ENCODE measurements at regions not wholly inside any gene's neighbourhood (a gene's known extent, or its start where the extent isn't known, plus 50 kb on each side); places are given as distances from the start of the nearest gene placed in this dataset.

- peak overlapping the region; percentile 51 for H3K4me3 ChIP-seq (ENCODE audit: low read length)
- H3K4me3 Mint-ChIP-seq, result no peak overlapping the region
- no peaks in the 10 kb centered on the region for H3K36me3 Mint-ChIP-seq (ENCODE audit: low read depth)
- peaks cover 35% of the 10 kb centered on the region for H3K4me1 Mint-ChIP-seq
- no peaks in the 10 kb centered on the region for H3K27me3 ChIP-seq (ENCODE audit: control insufficient read depth, insufficient read depth, low read length, poor library complexity, severe bottlenecking)
- no peaks in the 10 kb centered on the region for H3K36me3 ChIP-seq (ENCODE audit: control insufficient read depth, insufficient read depth, low read length)
- H3K9me3 Mint-ChIP-seq, result no peaks in the 10 kb centered on the region
- peaks cover 18% of the 10 kb centered on the region for H3K27me3 Mint-ChIP-seq (ENCODE audit: insufficient read depth)
- DNase-seq, result no peak
- no peak overlapping the region for H3K9ac ChIP-seq (ENCODE audit: extremely low read depth, low read length, poor library complexity, severe bottlenecking)
- no peak overlapping the region for H3K27ac Mint-ChIP-seq
- H3K27ac ChIP-seq (ENCODE audit: low read depth, low read length), result no peak overlapping the region
- peaks cover 15% of the 10 kb centered on the region for H3K4me1 ChIP-seq (ENCODE audit: control insufficient read depth, insufficient read depth, low read length)
- 75 to 88% methylated on average over 1 of the region's 1 CpG for WGBS, 2 experiments (ENCODE audit: insufficient coverage in 1 of 2, insufficient read length in 1 of 2)
- no peaks in the 10 kb centered on the region for H3K9me3 ChIP-seq (ENCODE audit: control insufficient read depth, low read length)
- TF ChIP-seq, protein P1, sequence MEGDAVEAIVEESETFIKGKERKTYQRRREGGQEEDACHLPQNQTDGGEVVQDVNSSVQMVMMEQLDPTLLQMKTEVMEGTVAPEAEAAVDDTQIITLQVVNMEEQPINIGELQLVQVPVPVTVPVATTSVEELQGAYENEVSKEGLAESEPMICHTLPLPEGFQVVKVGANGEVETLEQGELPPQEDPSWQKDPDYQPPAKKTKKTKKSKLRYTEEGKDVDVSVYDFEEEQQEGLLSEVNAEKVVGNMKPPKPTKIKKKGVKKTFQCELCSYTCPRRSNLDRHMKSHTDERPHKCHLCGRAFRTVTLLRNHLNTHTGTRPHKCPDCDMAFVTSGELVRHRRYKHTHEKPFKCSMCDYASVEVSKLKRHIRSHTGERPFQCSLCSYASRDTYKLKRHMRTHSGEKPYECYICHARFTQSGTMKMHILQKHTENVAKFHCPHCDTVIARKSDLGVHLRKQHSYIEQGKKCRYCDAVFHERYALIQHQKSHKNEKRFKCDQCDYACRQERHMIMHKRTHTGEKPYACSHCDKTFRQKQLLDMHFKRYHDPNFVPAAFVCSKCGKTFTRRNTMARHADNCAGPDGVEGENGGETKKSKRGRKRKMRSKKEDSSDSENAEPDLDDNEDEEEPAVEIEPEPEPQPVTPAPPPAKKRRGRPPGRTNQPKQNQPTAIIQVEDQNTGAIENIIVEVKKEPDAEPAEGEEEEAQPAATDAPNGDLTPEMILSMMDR (conservative IDR thresholded peaks at IDR 0.05), result no peak
Measured at GRCh38 chr5:77876316-77876715, 100.2 kb upstream of the TBCA start.

DNA sequence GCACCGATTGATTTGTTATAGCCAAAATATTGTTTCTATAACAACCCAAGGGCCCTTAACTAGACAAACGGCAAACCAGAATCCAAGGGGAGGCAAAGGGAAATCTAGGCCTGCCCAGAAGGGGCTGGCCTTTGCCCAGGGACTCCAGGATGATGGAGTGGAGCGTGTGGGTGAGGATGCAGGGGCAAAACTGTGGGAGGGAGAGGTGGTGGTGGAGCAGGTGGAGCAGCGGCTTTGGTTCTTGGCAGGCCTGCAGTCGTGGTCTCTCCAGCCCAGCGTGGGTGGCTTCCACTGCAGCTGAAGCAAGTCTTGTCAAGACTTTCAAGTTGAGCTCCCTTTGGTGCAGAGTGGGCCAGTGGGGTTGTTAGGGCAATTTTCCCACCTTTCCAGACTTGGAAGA is 98.6 kb upstream of the TBCA start:
- Histone ChIP-seq H3K4me3 (ENCODE audit: low read length) (no peak overlapping the region), H3K9me3 (ENCODE audit: control insufficient read depth, low read length) (no peaks in the 10 kb centered on the region), H3K9ac (ENCODE audit: extremely low read depth, low read length, poor library complexity, severe bottlenecking) (no peak overlapping the region), H3K27me3 (ENCODE audit: control insufficient read depth, insufficient read depth, low read length, poor library complexity, severe bottlenecking) (no peaks in the 10 kb centered on the region), H3K27ac (ENCODE audit: low read depth, low read length) (no peak overlapping the region), H3K4me1 (ENCODE audit: control insufficient read depth, insufficient read depth, low read length) (peaks cover 19% of the 10 kb centered on the region), H3K36me3 (ENCODE audit: control insufficient read depth, insufficient read depth, low read length) (no peaks in the 10 kb centered on the region)
- WGBS, 2 experiments (ENCODE audit: insufficient coverage in 1 of 2, insufficient read length in 1 of 2), result 94 to 100% methylated on average over 4 to 6 of the region's 6 CpGs
- H3K27me3 Mint-ChIP-seq (ENCODE audit: insufficient read depth), result peaks cover 18% of the 10 kb centered on the region
- no peaks in the 10 kb centered on the region for H3K9me3 Mint-ChIP-seq
- H3K4me1 Mint-ChIP-seq, result peaks cover 33% of the 10 kb centered on the region
- no peak overlapping the region for H3K4me3 Mint-ChIP-seq
- no peak overlapping the region for H3K27ac Mint-ChIP-seq
- H3K36me3 Mint-ChIP-seq (ENCODE audit: low read depth), result no peaks in the 10 kb centered on the region
- no peak for DNase-seq
- TF ChIP-seq, protein P1 (conservative IDR thresholded peaks at IDR 0.05), result no peak

DNA sequence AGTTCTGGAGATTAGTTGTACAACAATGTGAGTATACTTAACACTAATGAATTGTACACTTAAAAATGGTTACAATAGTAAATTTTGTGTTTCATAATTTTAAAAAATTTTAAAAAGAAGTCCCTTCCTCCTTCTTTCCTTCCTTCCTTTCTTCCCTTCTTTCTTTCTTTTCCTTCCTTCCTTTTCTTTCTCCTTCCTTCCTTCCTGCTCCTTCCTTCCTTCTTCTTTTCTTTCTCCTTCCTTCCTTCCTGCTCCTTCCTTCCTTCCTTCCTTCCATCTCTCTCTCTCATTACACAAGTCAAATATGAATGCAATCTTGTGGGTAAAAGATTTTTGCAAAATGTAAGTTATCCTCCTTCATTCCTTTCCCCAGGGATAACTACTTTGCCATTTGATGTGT is 97.1 kb upstream of the TBCA start:
- H3K27me3 ChIP-seq (ENCODE audit: control insufficient read depth, insufficient read depth, low read length, poor library complexity, severe bottlenecking), result no peaks in the 10 kb centered on the region
- TF ChIP-seq, protein P1 (conservative IDR thresholded peaks at IDR 0.05), result no peak
- H3K9me3 Mint-ChIP-seq, result no peaks in the 10 kb centered on the region
- no peak overlapping the region for H3K27ac ChIP-seq (ENCODE audit: low read depth, low read length)
- peaks cover 18% of the 10 kb centered on the region for H3K27me3 Mint-ChIP-seq (ENCODE audit: insufficient read depth)
- no peak overlapping the region for H3K4me3 ChIP-seq (ENCODE audit: low read length)
- peaks cover 25% of the 10 kb centered on the region for H3K4me1 ChIP-seq (ENCODE audit: control insufficient read depth, insufficient read depth, low read length)
- no peak overlapping the region for H3K27ac Mint-ChIP-seq
- H3K36me3 ChIP-seq (ENCODE audit: control insufficient read depth, insufficient read depth, low read length), result no peaks in the 10 kb centered on the region
- peaks cover 35% of the 10 kb centered on the region for H3K4me1 Mint-ChIP-seq
- DNase-seq, result no peak
- no peak overlapping the region for H3K9ac ChIP-seq (ENCODE audit: extremely low read depth, low read length, poor library complexity, severe bottlenecking)
- H3K9me3 ChIP-seq (ENCODE audit: control insufficient read depth, low read length), result no peaks in the 10 kb centered on the region
- H3K36me3 Mint-ChIP-seq (ENCODE audit: low read depth), result no peaks in the 10 kb centered on the region
- no peak overlapping the region for H3K4me3 Mint-ChIP-seq

Data from endodermal cell (in vitro differentiated cells).